ENCODE measurements at regions not wholly inside any gene's neighbourhood (a gene's known extent, or its start where the extent isn't known, plus 50 kb on each side); places are given as distances from the start of the nearest gene placed in this dataset.
"Not testable (repeated sequence)": the region's sequence is repeated elsewhere in the genome, so short reads cannot be mapped to it uniquely, and the experiment has no call there.

DNA sequence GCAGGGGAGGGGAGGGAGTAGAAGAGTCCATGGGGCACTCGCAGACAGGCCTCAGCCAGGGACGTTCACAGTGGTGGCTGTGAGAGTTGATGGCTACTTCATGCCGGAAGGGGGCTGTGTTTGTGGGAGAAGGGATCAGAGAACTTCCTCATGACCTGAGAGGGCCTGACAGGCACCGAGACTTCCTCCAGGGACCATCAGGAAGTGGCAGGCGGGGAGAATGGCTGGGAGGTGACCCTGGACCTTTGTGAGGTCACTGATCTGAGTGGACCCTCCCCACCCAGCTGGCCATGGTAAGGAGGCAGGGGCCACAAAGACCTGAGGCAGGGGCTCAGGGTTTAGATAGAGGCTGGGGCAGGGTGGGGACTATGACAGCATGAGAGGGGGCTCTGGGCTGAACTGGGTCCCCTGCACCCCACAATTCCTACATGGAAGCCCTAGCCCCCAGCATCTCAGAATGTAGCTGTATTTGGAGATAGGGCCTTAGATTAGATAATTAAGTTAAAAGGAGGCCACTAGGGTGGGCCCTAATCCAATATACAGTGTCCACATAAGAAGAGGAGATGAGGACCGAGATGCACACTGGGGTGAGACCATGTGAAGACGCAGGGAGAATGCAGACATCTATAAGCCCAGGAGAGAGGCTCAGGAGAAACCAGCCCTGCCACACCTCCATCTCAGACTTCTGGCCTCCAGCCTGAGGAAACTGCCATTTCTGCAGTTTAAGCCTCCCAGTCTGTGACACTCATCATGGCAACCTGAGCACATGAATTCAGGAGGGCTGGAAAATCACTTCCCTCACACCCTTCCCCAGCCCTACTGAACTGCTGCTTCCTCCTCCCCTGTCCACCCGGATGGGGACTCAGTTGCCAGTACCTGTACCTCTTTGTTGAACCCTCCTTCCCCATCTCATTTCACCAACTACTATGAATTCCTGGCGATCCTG lies 273.9 kb upstream of the ZNF32 start:
- DNase-seq = no peak

DNA sequence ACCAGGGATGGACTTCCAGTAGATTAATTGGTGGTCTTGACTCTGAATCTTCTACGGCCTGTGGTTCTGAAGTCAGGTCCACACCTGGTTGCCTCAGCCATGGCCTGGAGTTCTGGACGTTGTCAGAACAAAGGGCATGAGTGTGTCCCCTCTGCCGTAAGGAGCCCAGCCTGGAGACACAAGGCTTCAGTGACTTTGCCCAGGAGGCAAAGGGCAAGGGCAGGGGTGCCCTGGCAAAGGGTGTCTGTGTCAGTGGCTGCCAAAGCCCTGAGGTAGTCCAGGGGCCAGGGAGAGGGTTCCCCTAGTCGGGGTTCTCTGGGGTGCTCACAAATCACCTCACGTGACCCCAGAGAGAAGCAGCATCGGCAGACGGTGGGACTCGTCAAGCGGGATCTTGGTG lies 273.2 kb upstream of the ZNF32 start:
- DNase-seq = no peak

- no peak for DNase-seq
These were observed 272.8 kb upstream of the ZNF32 start for GRCh38 chr10:43921478-43921877.

DNA sequence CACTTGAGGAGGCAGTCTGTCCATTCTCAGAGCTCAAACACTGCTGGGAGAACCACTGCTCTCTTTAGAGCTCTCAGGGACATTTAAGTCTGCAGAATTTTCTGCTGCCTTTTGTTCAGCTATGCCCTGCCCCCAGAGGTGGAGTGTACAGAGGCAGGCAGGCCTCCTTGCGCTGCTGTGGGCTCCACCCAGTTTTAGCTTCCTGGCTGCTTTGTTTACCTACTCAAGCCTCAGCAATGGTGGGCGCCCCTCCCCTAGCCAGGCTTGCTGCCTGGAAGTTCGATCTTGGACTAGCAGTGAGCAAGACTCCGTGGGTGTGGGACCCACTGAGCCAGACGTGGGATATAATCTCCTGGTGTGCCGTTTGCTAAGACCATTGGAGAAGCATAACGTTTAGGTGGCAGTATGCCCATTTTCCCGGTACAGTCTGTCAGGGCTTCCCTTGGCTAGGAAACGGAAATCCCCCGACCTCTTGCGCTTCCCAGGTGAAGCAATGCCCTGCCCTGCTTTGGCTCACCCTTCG lies 271.6 kb upstream of the ZNF32 start:
- not testable (repeated sequence) for DNase-seq

DNA sequence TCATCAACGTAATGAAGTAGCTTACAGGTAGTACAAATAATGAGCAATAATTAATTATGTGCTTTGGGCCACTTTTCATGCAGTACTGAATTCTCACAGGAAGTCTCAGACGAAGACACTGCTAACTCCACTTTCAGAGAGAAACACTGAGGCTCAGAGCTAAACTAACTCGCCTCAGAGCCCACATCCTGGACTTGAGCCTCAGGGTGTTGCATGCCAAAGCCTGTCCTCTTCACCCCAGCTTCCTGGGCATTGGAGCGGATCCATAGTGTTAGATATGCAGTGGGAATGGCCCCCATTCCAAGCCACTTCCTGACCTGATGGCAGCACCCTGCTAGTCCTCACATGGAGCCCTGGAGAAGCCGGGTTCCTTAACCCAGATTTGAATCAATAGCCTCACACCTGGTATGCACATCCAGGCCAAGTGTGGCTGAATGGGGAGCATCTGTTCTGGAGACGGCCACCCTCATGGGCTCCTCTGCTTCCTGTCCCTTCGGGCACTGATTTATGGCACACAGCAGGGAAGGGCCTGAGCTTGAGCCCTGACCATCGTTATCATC lies 265.1 kb upstream of the ZNF32 start:
- DNase-seq = no peak

- DNase-seq = no peak
These were observed 263.8 kb upstream of the ZNF32 start for GRCh38 chr10:43912469-43912868.

DNA sequence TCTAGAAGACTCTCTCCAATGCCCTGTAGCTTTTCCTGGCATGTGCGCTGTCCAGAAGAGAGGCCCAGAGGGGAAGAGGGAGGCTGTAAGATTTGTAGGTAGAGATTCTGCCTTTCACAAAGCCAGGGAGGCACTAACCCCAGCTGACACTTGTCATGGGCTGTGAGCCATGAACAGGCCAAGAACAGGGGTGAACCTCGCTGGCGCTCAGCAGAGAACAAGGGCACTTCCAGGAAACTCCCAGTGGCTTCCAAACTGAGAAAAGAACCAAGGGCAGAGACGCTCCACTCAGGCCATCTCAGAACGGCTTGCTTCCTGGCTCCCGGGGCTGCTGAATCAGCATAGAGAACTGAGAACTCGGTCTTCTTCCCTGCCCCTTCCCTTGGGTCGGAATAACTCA lies 257.8 kb upstream of the ZNF32 start:
- DNase-seq = no peak

DNA sequence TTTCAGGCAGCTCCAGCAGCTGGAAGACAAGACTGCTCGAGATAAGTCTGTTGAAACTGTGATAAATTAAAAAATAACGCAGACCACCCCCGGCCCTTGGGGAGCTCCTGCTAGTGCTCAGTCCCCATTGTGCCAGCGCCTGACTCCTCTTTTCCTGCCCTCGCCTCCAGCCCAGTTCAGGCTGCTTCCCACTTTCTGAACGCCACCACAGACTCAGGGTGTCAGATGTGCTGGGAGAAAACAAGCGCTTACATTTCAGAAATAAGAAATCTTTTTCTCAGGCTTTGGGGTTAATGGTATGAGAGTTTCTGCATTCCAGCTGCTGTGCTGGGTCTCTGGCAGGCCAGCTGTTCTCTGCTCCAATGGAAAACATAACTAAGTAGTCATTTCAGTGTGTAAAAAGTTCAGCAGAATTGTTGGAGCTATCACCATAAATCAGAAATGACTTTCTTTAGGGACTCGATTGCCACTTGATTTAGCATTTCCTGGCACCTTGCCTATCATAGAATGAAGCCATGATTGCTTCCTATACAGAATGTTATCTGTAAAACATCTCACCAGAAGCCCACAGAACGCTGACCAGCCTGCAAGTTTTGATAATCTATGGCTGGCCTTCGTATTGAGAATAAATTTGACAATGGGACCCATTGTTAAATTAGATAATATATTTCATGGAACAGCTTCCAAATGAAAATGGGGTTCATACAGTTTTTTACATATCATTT lies 257.0 kb upstream of the ZNF32 start:
- no peak for DNase-seq

DNA sequence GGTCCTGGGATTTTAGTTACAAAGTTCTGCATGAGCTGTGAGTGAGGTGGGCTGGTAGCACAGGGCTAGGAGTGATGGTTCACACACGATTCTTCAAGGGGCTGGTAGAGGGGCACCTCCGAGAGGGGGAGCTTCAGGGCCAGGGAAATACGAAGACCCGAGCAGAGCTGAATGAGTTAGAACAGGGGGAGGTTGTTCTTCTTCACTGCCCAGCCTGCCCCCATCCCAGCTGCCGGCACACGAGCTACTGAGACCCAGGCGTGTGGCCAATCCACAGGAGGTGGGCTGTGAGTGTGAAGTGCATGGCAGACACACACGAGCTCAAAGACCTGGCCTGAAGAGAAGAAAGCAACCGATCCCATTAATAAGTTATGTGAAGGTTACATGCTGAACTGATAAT lies 256.2 kb upstream of the ZNF32 start:
- no peak for DNase-seq

DNA sequence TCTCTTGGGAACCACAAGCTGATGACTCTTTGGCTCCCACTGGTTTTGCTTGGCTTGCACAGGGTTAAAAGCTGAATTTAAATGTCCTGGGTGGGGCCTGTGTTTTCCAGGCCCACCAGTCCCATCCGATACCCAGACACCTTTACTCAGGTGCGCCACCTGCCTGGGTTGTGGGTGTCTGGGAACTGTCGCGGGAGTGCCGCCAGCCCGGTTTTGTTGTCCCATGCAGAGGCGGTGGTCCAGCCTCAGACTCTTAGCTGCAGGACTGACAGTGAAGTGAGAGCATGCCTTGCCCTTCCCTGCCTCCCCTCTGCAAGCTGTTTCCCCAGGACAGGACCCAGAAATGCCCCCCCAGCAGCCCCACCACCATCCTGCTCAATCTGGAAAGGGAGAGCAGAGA lies 255.6 kb upstream of the ZNF32 start:
- no peak for DNase-seq

GRCh38 chr10:43903451-43903850 lies 254.8 kb upstream of the ZNF32 start:
- DNase-seq = no peak

GRCh38 chr10:43902842-43903241 lies 254.2 kb upstream of the ZNF32 start:
- no peak for DNase-seq

DNA sequence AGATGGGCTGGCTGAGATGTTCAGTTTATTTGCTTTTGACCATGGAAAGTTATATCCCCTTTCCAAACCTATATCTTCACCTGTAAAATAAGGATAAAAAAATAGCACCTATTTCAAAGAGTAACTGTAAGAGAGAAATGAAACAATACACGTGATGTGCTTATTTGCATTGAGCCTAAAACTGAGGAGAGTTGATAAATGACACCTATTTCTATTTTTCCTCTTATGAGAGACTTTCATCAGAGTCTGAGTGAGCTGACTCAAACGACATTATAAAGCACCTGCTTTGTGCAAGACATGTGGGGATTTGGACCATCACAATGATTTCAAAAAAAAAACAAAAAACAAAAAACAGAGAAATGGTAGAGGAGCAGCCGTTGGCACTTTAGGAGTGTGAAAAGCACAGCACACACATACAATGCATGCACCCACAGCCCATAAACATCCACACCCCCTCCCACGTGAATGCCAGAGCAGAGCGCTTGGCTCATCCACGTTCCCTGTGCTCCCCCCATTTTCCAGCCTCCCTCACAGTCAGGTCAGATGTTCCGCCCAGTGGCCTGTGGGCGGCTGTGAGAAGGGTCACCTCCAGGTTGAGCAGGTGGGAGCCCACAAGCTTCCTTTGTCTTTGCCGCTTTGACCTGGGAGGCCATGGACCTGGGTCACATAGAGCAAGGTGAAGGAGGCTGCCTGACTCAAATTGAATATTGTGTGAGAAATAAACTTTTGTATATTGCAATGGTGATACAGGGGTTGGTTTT lies 253.2 kb upstream of the ZNF32 start:
- no peak for DNase-seq

- no peak for DNase-seq
These were observed 252.6 kb upstream of the ZNF32 start for GRCh38 chr10:43901302-43901701.

DNA sequence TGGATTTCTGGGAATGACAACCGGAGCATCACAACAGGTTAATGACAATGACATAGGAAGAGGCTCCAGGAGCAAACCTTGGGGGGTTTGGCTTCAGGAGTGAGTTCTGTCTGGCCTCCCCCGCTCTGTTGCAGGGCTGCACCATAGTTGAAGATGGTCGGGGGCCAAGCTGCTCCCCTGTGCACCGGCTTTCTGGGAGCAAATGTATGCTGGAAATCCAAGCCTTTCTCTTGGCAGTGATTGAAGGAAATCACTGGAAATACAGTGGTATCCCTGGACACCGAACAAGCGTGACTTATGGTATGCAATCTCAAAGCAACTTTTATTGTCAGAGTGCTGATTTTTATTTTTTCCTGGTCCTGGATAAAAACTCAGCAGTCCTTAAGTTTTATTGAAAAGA lies 251.9 kb upstream of the ZNF32 start:
- no peak for DNase-seq

DNA sequence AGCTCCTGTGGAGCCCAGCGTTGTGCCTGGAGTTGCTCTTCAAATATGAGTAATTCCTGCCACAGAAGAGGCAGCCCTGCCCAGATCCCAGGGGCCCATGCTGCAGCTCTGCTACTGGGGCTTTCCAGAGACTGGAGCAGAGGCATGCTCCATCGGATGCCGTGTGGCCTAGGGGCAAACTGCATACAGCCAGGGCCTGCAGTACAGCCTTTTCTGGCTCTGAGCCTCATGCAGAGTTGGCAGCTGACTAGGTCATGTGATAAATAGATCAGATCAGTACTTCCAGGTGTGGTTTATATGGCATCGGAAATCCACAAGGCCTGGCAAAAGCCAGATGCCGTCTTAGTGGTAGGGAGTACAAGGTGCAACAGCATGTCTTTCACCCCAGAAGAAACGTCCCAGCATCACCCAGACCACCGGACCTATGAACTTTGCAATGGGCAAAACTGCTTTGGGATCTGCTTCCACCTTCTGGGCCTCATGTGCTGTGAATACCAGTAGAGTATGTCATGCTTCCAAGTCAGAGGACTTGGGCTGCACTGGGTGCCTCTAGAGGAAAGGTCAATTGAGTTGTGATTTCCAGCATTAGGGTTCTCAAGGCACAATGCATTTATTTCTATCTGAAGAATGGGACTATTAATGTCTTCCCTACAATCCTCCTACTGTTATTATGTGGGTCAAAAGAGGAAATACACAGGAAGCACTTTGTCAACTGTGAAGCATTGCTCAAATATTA lies 250.7 kb upstream of the ZNF32 start:
- no peak for DNase-seq

- no peak for DNase-seq
These were observed 249.9 kb upstream of the ZNF32 start for GRCh38 chr10:43898592-43898991.

GRCh38 chr10:43897765-43898419 lies 249.2 kb upstream of the ZNF32 start:
- no peak for DNase-seq

DNA sequence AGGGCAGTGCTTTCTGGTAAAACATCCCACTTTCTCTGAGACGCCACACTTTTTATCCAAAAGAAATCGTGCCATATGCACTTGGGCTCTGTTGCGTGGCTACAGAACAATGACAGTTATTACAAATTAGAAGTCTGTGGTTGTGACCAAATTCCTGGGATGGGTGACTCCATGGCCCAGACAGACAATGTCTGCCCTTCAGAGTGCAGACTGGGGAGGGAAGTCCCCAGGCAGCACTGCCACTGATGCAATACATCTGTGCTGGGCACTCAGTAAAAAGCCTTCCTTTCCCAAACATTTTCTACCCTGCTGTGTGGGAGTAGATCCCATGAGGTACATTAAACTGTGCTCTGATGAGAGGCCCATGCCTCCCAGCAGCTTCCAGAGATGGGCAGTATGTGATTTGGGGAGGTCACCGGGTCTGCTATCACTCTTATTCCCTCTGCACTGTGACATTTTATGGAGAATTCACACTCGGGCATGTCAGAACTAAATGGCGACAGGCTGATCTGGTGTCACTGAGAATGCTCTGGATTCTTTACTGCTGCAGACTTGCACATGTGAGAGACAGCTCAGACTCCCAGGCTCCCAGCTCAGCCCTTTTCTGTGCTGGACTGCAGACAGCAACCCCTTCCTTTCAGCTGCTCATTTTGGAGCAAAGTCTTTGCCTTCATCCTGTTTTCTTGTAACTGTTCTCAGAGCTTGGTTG lies 243.5 kb upstream of the ZNF32 start:
- no peak for DNase-seq

GRCh38 chr10:43891241-43891640 lies 242.6 kb upstream of the ZNF32 start:
- DNase-seq = no peak

GRCh38 chr10:43890124-43890523 lies 241.4 kb upstream of the ZNF32 start:
- DNase-seq = no peak

Data from NCI-H1694 (cell line).